Neural cell (in vitro differentiated cells): ENCODE measurements at regions not wholly inside any gene's neighbourhood (a gene's known extent, or its start where the extent isn't known, plus 50 kb on each side); places are given as distances from the start of the nearest gene placed in this dataset.

Experiments
- H2AFZ ChIP-seq: fragments of 200-600, 300-800 bp; sonication (generic), shearing (Covaris generic); 2 replicates; pipeline ENCODE4 v1.6.0; 2014; ENCODE audit warnings: low read depth, mild to moderate bottlenecking, antibody characterized with exemption, low read length, moderate library complexity
- H3F3A ChIP-seq: fragments of 200-600 bp; shearing (Covaris generic); 2 replicates; pipeline ENCODE4 v1.6.1; 2016; ENCODE audit warnings: mild to moderate bottlenecking, moderate library complexity, mixed read lengths, antibody characterized with exemption, low read length; ENCODE audit not compliant: insufficient read depth, poor library complexity, severe bottlenecking
- H3K27ac ChIP-seq: fragments of 200-600, 300-800 bp; sonication (generic), shearing (Covaris generic); 2 replicates; pipeline ENCODE4 v1.5.1; 2014; ENCODE audit warnings: mild to moderate bottlenecking, low read length, moderate library complexity
- H3K27me3 ChIP-seq: fragments of 300-800, 200-600 bp; sonication (generic), shearing (Covaris generic); 2 replicates; pipeline ENCODE4 v1.6.0; 2014; ENCODE audit warnings: mild to moderate bottlenecking, low read depth, low read length, moderate library complexity; ENCODE audit not compliant: insufficient read depth
- H3K36me3 ChIP-seq: fragments of 300-800, 200-600 bp; sonication (generic), shearing (Covaris generic); 2 replicates; pipeline ENCODE4 v1.5.1; 2014; ENCODE audit warnings: mild to moderate bottlenecking, antibody characterized with exemption, low read length, moderate library complexity; ENCODE audit not compliant: insufficient read depth
- H3K4me2 ChIP-seq: fragments of 300-800, 200-600 bp; sonication (generic), shearing (Covaris generic); 2 replicates; pipeline ENCODE4 v1.6.0; 2014; ENCODE audit warnings: mild to moderate bottlenecking, low read length
- H3K4me3 ChIP-seq: fragments of 300-800, 200-600 bp; sonication (generic), shearing (Covaris generic); 2 replicates; pipeline ENCODE4 v1.5.1; 2014; ENCODE audit warnings: mild to moderate bottlenecking, low read length, moderate library complexity
- H3K79me2 ChIP-seq: fragments of 200-600 bp; shearing (Covaris generic); replicated peaks from 2 replicates; pipeline ENCODE4 v1.6.0; 2014; ENCODE audit warnings: mild to moderate bottlenecking, low read length, moderate library complexity; ENCODE audit not compliant: insufficient read depth
- H3K9ac ChIP-seq: fragments of 300-800, 200-600 bp; sonication (generic), shearing (Covaris generic); 2 replicates; pipeline ENCODE4 v1.6.1; 2016; ENCODE audit warnings: mild to moderate bottlenecking, low read length, mixed read lengths
- H3K9me2 ChIP-seq: fragments of 200-600 bp; shearing (Covaris generic); 2 replicates; pipeline ENCODE4 v1.6.1; 2016; ENCODE audit warnings: mild to moderate bottlenecking, low read length, mixed read lengths; ENCODE audit not compliant: insufficient read depth
- H3K9me3 ChIP-seq: fragments of 200-600, 300-800 bp; sonication (generic), shearing (Covaris generic); 2 replicates; pipeline ENCODE4 v1.6.1; 2016; ENCODE audit warnings: mild to moderate bottlenecking, mixed run types, low read length, moderate library complexity, mixed read lengths
- H4K20me1 ChIP-seq: fragments of 200-600 bp; shearing (Covaris generic); 2 replicates; pipeline ENCODE4 v1.6.1; 2016; ENCODE audit warnings: mild to moderate bottlenecking, mixed run types; ENCODE audit not compliant: insufficient read depth
- EP300 ChIP-seq: fragments of 450-650 bp; conservative IDR thresholded peaks from 2 replicates; pipeline ENCODE4 v1.6.1; 2014; ENCODE audit warnings: antibody characterized with exemption, mild to moderate bottlenecking, moderate library complexity; ENCODE audit not compliant: poor library complexity, severe bottlenecking
- EZH2 ChIP-seq: fragments of 200-600, 300-800 bp; shearing (Covaris generic), sonication (generic); IDR thresholded peaks from 2 replicates; pipeline ENCODE4 v1.6.1; 2014; ENCODE audit warnings: antibody characterized with exemption, low read length, borderline replicate concordance, mild to moderate bottlenecking; ENCODE audit not compliant: insufficient read depth, poor library complexity, severe bottlenecking
- MXI1 ChIP-seq: fragments of 450-650 bp; conservative IDR thresholded peaks from 2 replicates; pipeline ENCODE4 v1.6.1; 2014; ENCODE audit warnings: antibody characterized with exemption, mild to moderate bottlenecking; ENCODE audit not compliant: poor library complexity, severe bottlenecking
- POLR2AphosphoS5 ChIP-seq: IDR thresholded peaks from 2 replicates; pipeline ENCODE4 v1.6.1; 2012
- RAD21 ChIP-seq: fragments of 450-650 bp; conservative IDR thresholded peaks from 2 replicates; pipeline ENCODE4 v1.6.1; 2014; ENCODE audit warnings: antibody characterized with exemption, mild to moderate bottlenecking, moderate library complexity
- SMC3 ChIP-seq: fragments of 450-650 bp; conservative IDR thresholded peaks from 2 replicates; pipeline ENCODE4 v1.6.1; 2014; ENCODE audit warnings: antibody characterized with exemption, mild to moderate bottlenecking, moderate library complexity; ENCODE audit not compliant: poor library complexity
- TAF1 ChIP-seq: IDR thresholded peaks from 2 replicates; pipeline ENCODE4 v1.6.1; 2012; ENCODE audit warnings: low read depth
- TF ChIP-seq, protein P1 (sequence below): fragments of 450-650 bp; IDR thresholded peaks from 2 replicates; pipeline ENCODE4 v1.5.1; 2014; ENCODE audit warnings: antibody characterized with exemption, mild to moderate bottlenecking, moderate library complexity; ENCODE audit not compliant: poor library complexity, severe bottlenecking
- TF ChIP-seq, protein P2 (sequence below): IDR thresholded peaks from 2 replicates; pipeline ENCODE4 v1.6.1; 2012; ENCODE audit warnings: borderline replicate concordance

DNA sequence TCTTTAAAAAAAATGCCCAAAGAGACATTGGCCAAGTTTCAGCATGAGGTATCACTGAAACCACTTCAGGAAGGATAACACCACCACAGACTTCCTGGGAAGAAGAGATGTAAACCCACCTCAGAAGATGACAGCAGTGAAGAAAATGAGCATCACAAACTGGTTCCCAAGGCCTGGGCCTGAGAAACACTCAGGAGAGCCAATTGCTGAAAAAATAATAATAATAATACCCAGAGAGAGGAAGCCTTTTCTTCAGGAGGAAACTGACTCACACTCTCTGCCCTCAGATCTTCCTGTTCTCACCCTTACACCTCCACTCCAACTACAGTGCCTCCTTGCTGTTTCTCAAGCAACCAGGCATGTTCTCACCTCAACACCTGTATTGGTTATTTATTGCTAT is 68.1 kb upstream of the MAFB start:
- Histone ChIP-seq H3K9ac (no peak overlapping the region), H3K36me3 (no peaks in the 10 kb centered on the region), H3K27me3 (no peaks in the 10 kb centered on the region), H3F3A (no peaks in the 10 kb centered on the region), H3K9me2 (no peaks in the 10 kb centered on the region), H3K4me2 (no peak overlapping the region), H3K9me3 (no peaks in the 10 kb centered on the region), H3K79me2 (no peaks in the 10 kb centered on the region), H2AFZ (no peak overlapping the region), H3K4me3 (no peak overlapping the region), H3K27ac (no peak overlapping the region), H4K20me1 (no peaks in the 10 kb centered on the region)
- TF ChIP-seq TAF1 (no peak), POLR2AphosphoS5 (no peak), EP300 (no peak), MXI1 (no peak), EZH2 (no peak), SMC3 (no peak), RAD21 (no peak)
- TF ChIP-seq, protein P1, sequence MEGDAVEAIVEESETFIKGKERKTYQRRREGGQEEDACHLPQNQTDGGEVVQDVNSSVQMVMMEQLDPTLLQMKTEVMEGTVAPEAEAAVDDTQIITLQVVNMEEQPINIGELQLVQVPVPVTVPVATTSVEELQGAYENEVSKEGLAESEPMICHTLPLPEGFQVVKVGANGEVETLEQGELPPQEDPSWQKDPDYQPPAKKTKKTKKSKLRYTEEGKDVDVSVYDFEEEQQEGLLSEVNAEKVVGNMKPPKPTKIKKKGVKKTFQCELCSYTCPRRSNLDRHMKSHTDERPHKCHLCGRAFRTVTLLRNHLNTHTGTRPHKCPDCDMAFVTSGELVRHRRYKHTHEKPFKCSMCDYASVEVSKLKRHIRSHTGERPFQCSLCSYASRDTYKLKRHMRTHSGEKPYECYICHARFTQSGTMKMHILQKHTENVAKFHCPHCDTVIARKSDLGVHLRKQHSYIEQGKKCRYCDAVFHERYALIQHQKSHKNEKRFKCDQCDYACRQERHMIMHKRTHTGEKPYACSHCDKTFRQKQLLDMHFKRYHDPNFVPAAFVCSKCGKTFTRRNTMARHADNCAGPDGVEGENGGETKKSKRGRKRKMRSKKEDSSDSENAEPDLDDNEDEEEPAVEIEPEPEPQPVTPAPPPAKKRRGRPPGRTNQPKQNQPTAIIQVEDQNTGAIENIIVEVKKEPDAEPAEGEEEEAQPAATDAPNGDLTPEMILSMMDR, result no peak
- TF ChIP-seq, protein P2, sequence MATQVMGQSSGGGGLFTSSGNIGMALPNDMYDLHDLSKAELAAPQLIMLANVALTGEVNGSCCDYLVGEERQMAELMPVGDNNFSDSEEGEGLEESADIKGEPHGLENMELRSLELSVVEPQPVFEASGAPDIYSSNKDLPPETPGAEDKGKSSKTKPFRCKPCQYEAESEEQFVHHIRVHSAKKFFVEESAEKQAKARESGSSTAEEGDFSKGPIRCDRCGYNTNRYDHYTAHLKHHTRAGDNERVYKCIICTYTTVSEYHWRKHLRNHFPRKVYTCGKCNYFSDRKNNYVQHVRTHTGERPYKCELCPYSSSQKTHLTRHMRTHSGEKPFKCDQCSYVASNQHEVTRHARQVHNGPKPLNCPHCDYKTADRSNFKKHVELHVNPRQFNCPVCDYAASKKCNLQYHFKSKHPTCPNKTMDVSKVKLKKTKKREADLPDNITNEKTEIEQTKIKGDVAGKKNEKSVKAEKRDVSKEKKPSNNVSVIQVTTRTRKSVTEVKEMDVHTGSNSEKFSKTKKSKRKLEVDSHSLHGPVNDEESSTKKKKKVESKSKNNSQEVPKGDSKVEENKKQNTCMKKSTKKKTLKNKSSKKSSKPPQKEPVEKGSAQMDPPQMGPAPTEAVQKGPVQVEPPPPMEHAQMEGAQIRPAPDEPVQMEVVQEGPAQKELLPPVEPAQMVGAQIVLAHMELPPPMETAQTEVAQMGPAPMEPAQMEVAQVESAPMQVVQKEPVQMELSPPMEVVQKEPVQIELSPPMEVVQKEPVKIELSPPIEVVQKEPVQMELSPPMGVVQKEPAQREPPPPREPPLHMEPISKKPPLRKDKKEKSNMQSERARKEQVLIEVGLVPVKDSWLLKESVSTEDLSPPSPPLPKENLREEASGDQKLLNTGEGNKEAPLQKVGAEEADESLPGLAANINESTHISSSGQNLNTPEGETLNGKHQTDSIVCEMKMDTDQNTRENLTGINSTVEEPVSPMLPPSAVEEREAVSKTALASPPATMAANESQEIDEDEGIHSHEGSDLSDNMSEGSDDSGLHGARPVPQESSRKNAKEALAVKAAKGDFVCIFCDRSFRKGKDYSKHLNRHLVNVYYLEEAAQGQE, result no peak

- Histone ChIP-seq H3K4me3 (no peak overlapping the region), H4K20me1 (no peaks in the 10 kb centered on the region), H3K9ac (no peak overlapping the region), H3F3A (no peaks in the 10 kb centered on the region), H3K79me2 (no peaks in the 10 kb centered on the region), H3K27ac (no peak overlapping the region), H3K36me3 (no peaks in the 10 kb centered on the region), H3K9me3 (no peaks in the 10 kb centered on the region), H2AFZ (no peak overlapping the region), H3K4me2 (no peak overlapping the region), H3K9me2 (no peaks in the 10 kb centered on the region), H3K27me3 (no peaks in the 10 kb centered on the region)
- TF ChIP-seq EP300, result no peak
- no peak for TF ChIP-seq MXI1
- no peak for TF ChIP-seq RAD21
- TF ChIP-seq EZH2, result no peak
- TF ChIP-seq, protein P2, result no peak
- no peak for TF ChIP-seq POLR2AphosphoS5
- no peak for TF ChIP-seq TAF1
- TF ChIP-seq, protein P1, result no peak
Measured at GRCh38 chr20:40758790-40759189, 69.8 kb upstream of the MAFB start.
